ENCODE measurements at regions not wholly inside any gene's neighbourhood (a gene's known extent, or its start where the extent isn't known, plus 50 kb on each side); places are given as distances from the start of the nearest gene placed in this dataset.

- BruUV-seq (replicated peaks), result no TSS peak
- Mint-ChIP-seq H3K36me3 (ENCODE audit: insufficient read depth, unreplicated experiment) (no peaks in the 10 kb centered on the region), H3K9me3 (ENCODE audit: low read depth, unreplicated experiment) (no peaks in the 10 kb centered on the region), H3K27me3 (ENCODE audit: unreplicated experiment) (no peaks in the 10 kb centered on the region), H3K4me3 (ENCODE audit: low read depth, unreplicated experiment) (no peak overlapping the region), H3K27ac (ENCODE audit: unreplicated experiment) (no peak overlapping the region), H3K4me1 (ENCODE audit: low read depth, unreplicated experiment) (no peaks in the 10 kb centered on the region)
- DNase-seq, result no peak
- CTCF ChIA-PET, result no interaction called here
- TF ChIP-seq, protein P1, sequence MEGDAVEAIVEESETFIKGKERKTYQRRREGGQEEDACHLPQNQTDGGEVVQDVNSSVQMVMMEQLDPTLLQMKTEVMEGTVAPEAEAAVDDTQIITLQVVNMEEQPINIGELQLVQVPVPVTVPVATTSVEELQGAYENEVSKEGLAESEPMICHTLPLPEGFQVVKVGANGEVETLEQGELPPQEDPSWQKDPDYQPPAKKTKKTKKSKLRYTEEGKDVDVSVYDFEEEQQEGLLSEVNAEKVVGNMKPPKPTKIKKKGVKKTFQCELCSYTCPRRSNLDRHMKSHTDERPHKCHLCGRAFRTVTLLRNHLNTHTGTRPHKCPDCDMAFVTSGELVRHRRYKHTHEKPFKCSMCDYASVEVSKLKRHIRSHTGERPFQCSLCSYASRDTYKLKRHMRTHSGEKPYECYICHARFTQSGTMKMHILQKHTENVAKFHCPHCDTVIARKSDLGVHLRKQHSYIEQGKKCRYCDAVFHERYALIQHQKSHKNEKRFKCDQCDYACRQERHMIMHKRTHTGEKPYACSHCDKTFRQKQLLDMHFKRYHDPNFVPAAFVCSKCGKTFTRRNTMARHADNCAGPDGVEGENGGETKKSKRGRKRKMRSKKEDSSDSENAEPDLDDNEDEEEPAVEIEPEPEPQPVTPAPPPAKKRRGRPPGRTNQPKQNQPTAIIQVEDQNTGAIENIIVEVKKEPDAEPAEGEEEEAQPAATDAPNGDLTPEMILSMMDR (IDR thresholded peaks at IDR 0.05; ENCODE audit: unreplicated experiment), result no peak
- intact Hi-C loops (cut with micrococcal nuclease; ENCODE audit: unreplicated experiment), result no loop called here
These were observed 277.7 kb upstream of the ERBB4 start for GRCh38 chr2:212816267-212816666.

GRCh38 chr2:212815453-212815852 is 276.9 kb upstream of the ERBB4 start:
- no peaks in the 10 kb centered on the region for H3K36me3 Mint-ChIP-seq (ENCODE audit: insufficient read depth, unreplicated experiment)

GRCh38 chr2:212814941-212815340 is 276.3 kb upstream of the ERBB4 start:
- Mint-ChIP-seq H3K27ac (ENCODE audit: unreplicated experiment) (no peak overlapping the region), H3K9me3 (ENCODE audit: low read depth, unreplicated experiment) (no peaks in the 10 kb centered on the region), H3K27me3 (ENCODE audit: unreplicated experiment) (no peaks in the 10 kb centered on the region), H3K4me3 (ENCODE audit: low read depth, unreplicated experiment) (no peak overlapping the region), H3K36me3 (ENCODE audit: insufficient read depth, unreplicated experiment) (no peaks in the 10 kb centered on the region), H3K4me1 (ENCODE audit: low read depth, unreplicated experiment) (no peaks in the 10 kb centered on the region)
- no peak for DNase-seq
- intact Hi-C loops (cut with micrococcal nuclease; ENCODE audit: unreplicated experiment), result no loop called here
- CTCF ChIA-PET, result no interaction called here
- TF ChIP-seq, protein P1 (IDR thresholded peaks at IDR 0.05; ENCODE audit: unreplicated experiment), result no peak
- BruUV-seq (replicated peaks), result no TSS peak

More at GRCh38 chr2:212815453-212815852, 276.9 kb upstream of the ERBB4 start:
- TF ChIP-seq, protein P1 (IDR thresholded peaks at IDR 0.05; ENCODE audit: unreplicated experiment), result no peak
- no peaks in the 10 kb centered on the region for H3K4me1 Mint-ChIP-seq (ENCODE audit: low read depth, unreplicated experiment)
- no peak for DNase-seq
- CTCF ChIA-PET, result no interaction called here
- no peak overlapping the region for H3K4me3 Mint-ChIP-seq (ENCODE audit: low read depth, unreplicated experiment)
- intact Hi-C loops (cut with micrococcal nuclease; ENCODE audit: unreplicated experiment), result no loop called here
- H3K27ac Mint-ChIP-seq (ENCODE audit: unreplicated experiment), result no peak overlapping the region
- H3K9me3 Mint-ChIP-seq (ENCODE audit: low read depth, unreplicated experiment), result no peaks in the 10 kb centered on the region
- H3K27me3 Mint-ChIP-seq (ENCODE audit: unreplicated experiment), result no peaks in the 10 kb centered on the region
- no TSS peak for BruUV-seq (replicated peaks)

GRCh38 chr2:212811921-212812320 is 273.3 kb upstream of the ERBB4 start:
- CTCF ChIA-PET, result interaction anchor here (0.6 kb wide), 1 partner anchor 352 kb away, joined by 3 read pairs; no protein-coding TSS in a partner anchor

More at GRCh38 chr2:212811921-212812320, 273.3 kb upstream of the ERBB4 start:
- intact Hi-C loops (cut with micrococcal nuclease; ENCODE audit: unreplicated experiment), result no loop called here
- no peak for DNase-seq
- Mint-ChIP-seq H3K36me3 (ENCODE audit: insufficient read depth, unreplicated experiment) (no peaks in the 10 kb centered on the region), H3K27me3 (ENCODE audit: unreplicated experiment) (no peaks in the 10 kb centered on the region), H3K9me3 (ENCODE audit: low read depth, unreplicated experiment) (no peaks in the 10 kb centered on the region), H3K4me3 (ENCODE audit: low read depth, unreplicated experiment) (no peak overlapping the region), H3K4me1 (ENCODE audit: low read depth, unreplicated experiment) (no peaks in the 10 kb centered on the region), H3K27ac (ENCODE audit: unreplicated experiment) (no peak overlapping the region)
- no TSS peak for BruUV-seq (replicated peaks)
- TF ChIP-seq, protein P1 (IDR thresholded peaks at IDR 0.05; ENCODE audit: unreplicated experiment), result no peak

Measured in Calu3 (cell line).